OCI-LY3 (cell line): ENCODE measurements at regions not wholly inside any gene's neighbourhood (a gene's known extent, or its start where the extent isn't known, plus 50 kb on each side); places are given as distances from the start of the nearest gene placed in this dataset.

Experiments used
- CTCF ChIP-seq: fragments of 200-600, 300-600 bp; sonication (generic); IDR thresholded peaks from 2 replicates; pipeline ENCODE4 v1.5.1; 2014; ENCODE audit warnings: antibody characterized with exemption, low read length, low read depth
- EZH2phosphoT487 ChIP-seq: fragments of 200-600 bp; shearing (Covaris generic); IDR thresholded peaks from 2 replicates; pipeline ENCODE4 v1.6.1; 2018; ENCODE audit warnings: antibody characterized with exemption, mixed run types, low read depth

GRCh38 chrX:115909017-115909416 lies 261.5 kb upstream of the AGTR2 start:
- TF ChIP-seq CTCF (no peak), EZH2phosphoT487 (no peak)
